ENCODE measurements at regions not wholly inside any gene's neighbourhood (a gene's known extent, or its start where the extent isn't known, plus 50 kb on each side); places are given as distances from the start of the nearest gene placed in this dataset.

GRCh38 chr2:217269701-217270484, 410.0 kb upstream of the TNP1 start:
- intact Hi-C loops (cut with DNase I, micrococcal nuclease), result no loop called here
- DNase-seq (no peak), ATAC-seq (no peak)

DNA sequence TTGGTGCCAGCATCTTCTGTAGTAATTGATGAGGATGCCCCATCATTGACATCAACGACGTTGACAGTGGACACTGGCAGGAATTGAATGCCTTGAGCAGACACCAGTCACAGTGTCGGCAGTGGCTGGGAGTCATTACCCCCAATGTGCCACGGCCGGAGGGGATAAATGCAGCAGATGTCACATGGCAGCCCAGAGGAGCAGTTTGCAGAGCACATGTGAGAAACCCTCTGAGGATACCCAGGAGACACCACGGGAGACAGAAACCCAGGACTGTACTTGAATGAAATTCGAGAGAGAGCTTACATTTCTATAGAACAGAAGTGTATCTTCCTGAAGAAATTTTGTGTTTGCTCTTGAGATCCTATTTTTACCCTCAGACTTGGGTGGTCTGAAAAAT, 409.1 kb upstream of the TNP1 start:
- ATAC-seq (no peak), DNase-seq (no peak)
- intact Hi-C loops (cut with DNase I, micrococcal nuclease), result no loop called here

- no peak for ATAC-seq
- intact Hi-C loops (cut with DNase I, micrococcal nuclease), result no loop called here
- no peak for DNase-seq
Measured at GRCh38 chr2:217267758-217268157, 407.9 kb upstream of the TNP1 start.

DNA sequence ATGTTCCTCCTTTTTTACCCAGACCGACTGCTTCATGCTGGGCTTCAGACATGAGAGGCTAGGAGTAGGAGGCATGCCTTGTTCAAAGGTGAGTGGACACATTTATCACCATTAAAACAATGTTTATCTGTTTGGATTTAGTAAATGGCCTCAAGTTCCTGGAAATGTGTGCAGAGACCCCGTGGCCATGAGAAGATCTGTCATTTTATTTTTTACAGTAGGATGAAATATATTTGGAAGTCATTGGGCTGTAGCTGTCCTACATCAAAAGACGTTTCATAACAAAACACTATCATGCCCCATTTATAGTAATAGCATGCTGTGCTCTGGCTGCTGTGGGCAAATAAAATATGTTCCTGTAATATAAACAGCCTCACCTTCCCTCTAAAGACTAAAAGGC, 403.9 kb upstream of the TNP1 start:
- intact Hi-C loops (cut with DNase I, micrococcal nuclease), result no loop called here
- no peak for DNase-seq
- no peak for ATAC-seq

DNA sequence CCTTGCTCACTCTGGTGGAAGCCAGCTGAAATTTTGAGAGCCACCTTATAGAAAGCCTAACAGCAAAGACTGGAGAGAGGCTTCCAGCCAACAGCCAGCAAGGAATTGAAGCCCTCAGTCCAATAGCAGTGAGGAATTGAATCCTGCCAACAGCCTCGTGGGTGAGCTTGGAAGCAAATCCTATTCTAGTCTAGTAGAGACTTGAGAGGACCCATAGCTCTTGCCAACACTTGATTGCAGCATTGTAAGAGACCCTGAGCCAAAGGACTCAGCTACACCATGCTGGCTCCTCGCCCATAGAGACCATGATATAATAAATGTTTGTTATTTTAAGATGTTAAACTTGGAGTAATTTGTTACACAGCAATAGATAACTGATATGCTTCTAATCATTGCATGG, 403.0 kb upstream of the TNP1 start:
- DNase-seq, result no peak
- intact Hi-C loops (cut with DNase I, micrococcal nuclease), result no loop called here
- ATAC-seq, result no peak

GRCh38 chr2:217261452-217261851, 401.6 kb upstream of the TNP1 start:
- DNase-seq, result no peak
- intact Hi-C loops (cut with DNase I, micrococcal nuclease), result no loop called here
- no peak for ATAC-seq

DNA sequence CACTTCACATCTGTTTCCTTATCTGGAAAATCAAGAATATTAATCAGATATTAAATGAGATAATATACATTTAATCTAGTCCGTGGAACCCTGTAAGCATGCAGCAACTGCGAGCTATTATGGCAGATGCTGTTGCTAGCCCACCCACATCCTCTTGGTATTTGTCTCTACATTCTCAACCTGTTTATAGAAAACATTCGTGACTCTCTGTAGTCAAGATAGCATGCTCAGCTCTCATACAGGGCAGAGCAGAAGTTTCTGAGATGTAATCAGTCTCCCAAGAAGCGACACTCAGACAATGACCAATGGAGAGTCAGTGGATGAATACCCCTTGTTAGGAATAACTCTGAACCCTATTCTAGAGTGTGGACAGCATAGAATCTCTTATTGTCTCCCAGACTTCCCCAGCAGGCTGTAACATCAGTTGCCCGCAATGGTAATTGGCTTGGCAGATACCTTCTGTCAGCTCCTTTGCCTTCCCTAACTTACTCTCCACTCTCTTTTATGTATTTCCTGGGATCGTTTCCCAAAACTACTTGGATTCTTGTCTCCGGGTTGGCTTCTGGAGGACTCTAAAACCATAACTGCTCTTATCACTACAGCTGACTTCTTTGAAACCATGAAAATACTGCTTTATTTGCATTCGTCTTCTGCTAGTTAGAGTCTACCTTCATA, 400.7 kb upstream of the TNP1 start:
- no peak for ATAC-seq
- intact Hi-C loops (cut with DNase I, micrococcal nuclease), result no loop called here
- DNase-seq, result no peak

GRCh38 chr2:217258170-217258569, 398.3 kb upstream of the TNP1 start:
- DNase-seq, result no peak
- intact Hi-C loops (cut with DNase I, micrococcal nuclease), result no loop called here
- ATAC-seq, result no peak

DNA sequence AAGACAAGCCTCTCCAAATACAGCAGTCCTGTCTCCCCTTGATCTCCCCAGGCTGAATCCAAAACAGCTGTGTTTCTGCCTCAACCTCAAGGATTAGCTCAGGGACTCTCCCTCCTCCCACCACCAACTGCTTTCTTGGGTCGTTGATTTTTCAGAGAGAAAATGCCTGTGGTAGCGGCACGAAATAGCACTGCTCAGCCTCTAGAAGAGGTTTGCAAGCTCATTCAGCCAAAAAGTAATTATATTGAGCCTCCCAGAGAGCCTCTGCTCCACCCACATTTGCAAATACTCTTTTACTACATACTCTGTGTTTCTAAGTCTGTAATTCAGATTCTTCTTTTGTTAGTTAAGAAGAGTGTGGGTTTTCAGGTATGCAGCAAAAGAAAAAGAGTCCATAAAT, 396.4 kb upstream of the TNP1 start:
- ATAC-seq (no peak), DNase-seq (no peak)
- intact Hi-C loops (cut with DNase I, micrococcal nuclease), result no loop called here

GRCh38 chr2:217254111-217254510, 394.2 kb upstream of the TNP1 start:
- intact Hi-C loops (cut with DNase I, micrococcal nuclease), result no loop called here
- ATAC-seq (no peak), DNase-seq (no peak)

DNA sequence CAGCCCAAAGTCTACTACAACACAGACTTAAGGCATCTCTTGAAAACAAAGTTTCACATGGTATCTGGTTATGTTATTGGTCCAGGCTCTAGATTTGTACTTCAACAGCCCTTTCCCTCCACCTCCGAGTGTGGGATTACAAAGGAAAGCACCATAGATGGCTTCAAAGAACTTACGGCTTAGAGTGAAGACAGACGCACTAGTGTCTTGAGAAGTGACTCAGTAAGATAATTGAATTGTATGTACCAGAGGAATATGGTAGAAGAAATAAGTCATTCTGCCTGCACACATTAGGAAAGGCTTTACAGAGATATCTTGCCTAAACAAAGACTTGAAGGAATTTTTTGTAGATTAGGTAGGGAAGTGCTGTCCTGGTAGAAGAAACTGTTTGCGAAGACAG, 392.3 kb upstream of the TNP1 start:
- intact Hi-C loops (cut with DNase I, micrococcal nuclease), result no loop called here
- DNase-seq, result no peak
- no peak for ATAC-seq

DNA sequence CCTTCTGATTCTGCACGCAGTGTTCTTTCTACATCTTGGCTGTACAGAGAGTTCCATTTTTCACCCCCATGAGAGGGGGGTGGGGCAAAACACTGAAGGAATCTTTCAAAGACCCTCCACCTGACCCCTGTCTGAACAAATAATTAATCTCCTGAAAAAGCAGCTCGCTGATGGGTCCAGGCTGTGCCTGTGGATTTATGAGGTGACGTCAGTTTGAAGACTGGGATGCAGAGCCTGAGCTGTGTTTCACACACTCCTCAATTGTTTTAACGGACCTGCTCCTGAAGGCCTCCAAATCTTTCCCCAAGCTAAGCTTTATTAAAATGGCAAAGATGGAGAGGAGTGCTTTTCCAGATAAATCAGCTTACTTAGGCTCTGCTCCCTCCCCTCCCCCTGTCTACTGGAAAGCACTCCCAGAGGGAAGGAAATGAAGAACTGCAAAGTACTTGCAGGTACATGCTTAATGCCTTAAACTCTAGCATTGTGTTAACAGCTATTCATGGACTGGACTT, 390.2 kb upstream of the TNP1 start:
- DNase-seq (peak in 1 of 2 donors; percentile 59), ATAC-seq (no peak)
- intact Hi-C loops (cut with DNase I, micrococcal nuclease), result no loop called here

DNA sequence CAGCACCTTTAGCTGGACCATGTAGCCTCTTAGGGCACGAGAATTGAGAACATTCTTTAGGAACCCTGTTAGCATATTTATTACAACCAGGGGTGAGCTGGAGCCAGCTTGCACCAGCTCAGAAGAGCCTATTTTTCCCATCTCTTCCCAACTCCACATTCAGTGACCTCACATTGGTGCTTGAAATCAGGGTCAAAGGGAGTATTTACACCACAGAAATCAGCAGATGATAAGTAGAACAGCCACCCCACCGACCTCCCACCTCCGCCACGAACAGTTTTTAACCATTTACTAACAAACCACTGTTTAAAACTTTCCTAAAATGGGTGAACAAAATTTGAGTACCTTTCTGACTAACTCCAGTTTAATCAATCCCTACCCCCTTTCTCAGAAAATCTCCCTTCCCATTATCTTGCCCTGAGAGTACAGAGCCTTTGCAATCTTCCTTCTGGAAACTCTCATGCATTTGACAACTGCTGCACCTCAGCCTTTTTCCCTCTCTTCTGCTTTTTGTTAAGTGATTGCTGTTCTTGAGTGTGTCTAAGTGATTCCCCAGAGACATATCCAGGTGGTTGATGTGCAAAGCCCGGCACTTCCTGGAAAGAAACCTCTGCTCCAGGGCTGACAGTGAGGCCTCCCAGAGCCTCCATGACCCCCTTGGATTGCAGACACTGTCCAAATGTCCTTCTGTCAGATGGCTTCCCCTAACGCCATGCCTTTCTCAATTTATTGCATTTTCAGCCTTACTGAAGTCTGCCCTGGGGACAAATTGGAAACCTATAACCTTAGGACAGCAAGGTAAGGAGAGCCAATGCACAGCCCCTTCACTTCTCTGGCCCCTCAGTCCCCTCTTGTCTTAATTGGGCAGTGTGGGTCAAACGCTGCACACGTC, 389.5 kb upstream of the TNP1 start:
- no peak for ATAC-seq
- DNase-seq, result peak in 1 of 2 donors; percentile 47
- intact Hi-C loops (cut with DNase I, micrococcal nuclease), result no loop called here

DNA sequence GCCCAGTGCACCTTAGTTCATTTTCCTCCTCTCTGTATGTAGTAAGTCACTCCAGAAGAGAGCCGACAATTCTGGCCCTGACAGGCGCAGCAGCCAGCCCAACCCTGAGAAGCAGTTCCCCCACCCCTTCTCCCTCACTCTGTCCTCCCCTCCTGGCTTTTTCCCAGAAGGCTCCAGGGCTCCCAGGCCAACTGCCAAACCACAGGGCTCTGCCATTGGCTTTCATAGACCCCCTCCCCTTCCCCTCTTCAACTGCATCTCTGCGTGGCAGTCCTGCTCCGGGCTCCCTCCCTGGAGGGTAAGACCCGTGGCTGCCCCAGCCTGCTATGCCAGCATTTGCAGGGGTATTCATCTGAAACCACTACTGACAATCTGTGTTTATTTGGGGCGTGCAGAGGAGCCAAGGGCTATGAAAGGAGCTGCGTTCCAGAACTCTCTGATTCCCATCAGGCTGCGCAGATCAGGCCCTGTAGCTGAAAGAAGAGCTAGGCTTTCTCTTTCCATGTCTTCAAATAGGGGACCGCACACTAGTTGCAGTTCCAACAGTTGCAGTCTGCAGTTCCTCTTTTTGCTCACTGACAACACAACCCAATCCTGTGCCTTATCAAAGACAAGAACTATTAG, 388.6 kb upstream of the TNP1 start:
- intact Hi-C loops (cut with DNase I, micrococcal nuclease), result no loop called here
- DNase-seq (peak; percentile 48 to 74), ATAC-seq (peak; percentile 25)

DNA sequence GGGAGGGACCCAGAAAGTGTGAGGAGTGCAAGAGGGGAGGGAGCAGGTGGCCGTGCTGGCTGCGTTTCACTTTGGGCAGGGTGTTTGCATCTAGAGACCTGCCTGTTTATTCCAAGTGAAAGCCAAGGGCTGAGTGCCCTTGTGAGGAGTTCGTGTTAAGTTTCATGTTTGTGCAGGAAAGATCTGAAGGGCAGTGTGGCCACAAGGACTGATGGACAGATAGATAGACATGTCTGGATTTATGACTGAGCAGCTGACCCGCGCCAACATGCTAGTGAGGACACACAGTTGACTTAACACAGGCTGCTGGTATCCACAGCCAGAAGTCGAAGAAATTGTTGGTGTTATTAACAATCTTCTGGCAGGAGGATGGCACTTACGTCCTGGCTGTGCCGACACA, 387.6 kb upstream of the TNP1 start:
- DNase-seq (no peak), ATAC-seq (no peak)
- intact Hi-C loops (cut with DNase I, micrococcal nuclease), result no loop called here

GRCh38 chr2:217246108-217246507, 386.2 kb upstream of the TNP1 start:
- intact Hi-C loops (cut with DNase I, micrococcal nuclease), result no loop called here
- no peak for ATAC-seq
- no peak for DNase-seq

GRCh38 chr2:217244815-217245214, 385.0 kb upstream of the TNP1 start:
- intact Hi-C loops (cut with DNase I, micrococcal nuclease), result no loop called here
- DNase-seq (no peak), ATAC-seq (no peak)

DNA sequence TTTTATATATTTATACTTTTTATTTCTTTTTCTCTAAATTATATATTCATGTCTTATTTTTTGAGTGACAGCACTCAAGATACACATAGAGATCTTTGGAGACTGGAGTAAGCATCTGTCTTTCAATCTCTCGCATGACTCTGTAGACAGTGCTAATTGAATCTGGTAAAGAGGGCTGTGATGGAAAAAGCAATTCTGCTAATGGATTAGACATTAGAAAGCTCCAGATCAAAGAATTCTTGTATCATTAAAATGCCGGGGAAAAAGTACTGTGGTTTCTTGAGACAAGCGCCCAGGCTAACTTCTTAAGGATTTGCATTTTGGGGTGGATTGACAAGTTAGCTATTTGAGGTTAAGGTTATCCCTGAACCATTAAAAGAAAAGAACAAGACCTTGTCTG, 383.1 kb upstream of the TNP1 start:
- ATAC-seq, result no peak
- intact Hi-C loops (cut with DNase I, micrococcal nuclease), result no loop called here
- DNase-seq, result no peak

- no peak for DNase-seq
- no peak for ATAC-seq
- intact Hi-C loops (cut with DNase I, micrococcal nuclease), result no loop called here
Measured at GRCh38 chr2:217231724-217232123, 371.9 kb upstream of the TNP1 start.

Data from left colon (tissue), 2 donors.